ENCODE measurements at regions not wholly inside any gene's neighbourhood (a gene's known extent, or its start where the extent isn't known, plus 50 kb on each side); places are given as distances from the start of the nearest gene placed in this dataset.

DNA sequence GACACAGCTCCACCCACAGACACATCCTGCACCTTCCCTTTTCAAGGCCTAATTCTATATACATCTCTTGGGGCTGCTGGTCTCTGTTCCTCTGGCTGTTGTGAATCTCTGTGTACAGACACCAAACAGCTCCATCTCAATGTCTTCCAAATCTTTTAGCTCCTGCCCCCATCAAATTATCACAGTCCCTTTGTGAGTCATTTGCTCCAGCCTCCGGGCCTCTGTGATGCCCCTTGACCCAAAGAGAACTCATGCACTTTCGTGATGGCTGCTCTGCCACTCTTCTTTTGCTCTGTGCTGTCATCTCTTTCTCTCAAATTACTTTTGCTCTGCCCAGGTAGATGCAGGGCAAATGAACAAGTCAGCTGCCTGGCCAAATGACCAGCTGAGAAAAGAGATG, 369.0 kb upstream of the CDIN1 start:
- FAIRE-seq, result no peak

DNA sequence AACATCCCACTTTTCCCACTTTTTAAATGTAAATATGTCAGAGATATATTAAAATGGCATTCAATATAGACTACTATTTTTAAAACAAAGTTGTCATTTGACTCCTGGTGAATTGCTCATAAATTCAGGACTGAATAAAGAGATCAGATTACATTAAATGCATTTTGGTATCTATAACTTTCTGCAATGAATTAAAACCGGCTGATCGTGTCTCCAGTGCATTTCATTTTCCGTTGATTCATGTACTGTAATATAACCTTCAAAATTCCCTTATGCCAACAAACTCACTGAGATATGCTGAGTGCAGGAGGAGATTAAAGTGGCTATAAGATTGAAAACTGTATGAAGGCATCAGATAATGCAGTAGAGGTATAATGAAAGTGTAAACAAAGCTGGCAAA, 361.1 kb upstream of the CDIN1 start:
- no peak for FAIRE-seq

DNA sequence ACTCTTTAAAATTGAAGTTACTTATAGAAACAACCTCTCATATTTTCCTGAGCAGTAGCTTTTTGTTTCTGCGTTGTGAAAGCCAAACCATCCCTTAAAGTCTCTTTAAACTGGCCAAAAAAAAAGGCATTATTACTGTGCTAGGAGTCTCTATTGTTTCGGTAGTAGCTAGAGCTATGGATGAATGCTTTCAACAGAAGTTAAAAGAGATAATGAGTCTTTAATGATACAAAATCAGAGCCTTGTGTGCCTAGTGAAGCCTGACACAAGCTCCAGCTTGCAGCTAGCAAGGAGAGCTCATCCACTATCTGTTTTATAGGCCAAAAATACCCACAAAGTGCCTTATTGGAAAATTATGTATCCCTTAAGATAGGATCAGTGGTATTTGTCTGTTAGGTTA, 360.4 kb upstream of the CDIN1 start:
- FAIRE-seq, result no peak

DNA sequence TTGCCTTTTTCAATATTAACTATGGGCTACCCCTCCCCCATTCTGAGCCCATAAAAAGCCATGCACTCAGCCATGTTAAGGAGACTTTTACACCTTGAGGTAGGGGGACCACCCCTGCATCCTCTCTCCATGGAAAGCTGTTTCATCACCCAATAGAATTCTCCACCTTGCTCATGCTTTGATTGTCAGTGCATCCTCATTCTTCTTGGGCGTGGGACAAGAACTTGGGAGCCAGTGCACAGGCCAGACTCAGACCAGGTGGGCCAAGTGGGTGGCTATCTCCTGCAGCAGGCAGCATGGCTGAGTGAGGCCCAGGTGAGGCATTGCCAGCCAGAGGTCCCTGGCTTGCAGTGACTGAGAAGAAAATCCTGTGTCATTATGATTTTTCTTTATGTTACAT, 357.4 kb upstream of the CDIN1 start:
- FAIRE-seq, result no peak

DNA sequence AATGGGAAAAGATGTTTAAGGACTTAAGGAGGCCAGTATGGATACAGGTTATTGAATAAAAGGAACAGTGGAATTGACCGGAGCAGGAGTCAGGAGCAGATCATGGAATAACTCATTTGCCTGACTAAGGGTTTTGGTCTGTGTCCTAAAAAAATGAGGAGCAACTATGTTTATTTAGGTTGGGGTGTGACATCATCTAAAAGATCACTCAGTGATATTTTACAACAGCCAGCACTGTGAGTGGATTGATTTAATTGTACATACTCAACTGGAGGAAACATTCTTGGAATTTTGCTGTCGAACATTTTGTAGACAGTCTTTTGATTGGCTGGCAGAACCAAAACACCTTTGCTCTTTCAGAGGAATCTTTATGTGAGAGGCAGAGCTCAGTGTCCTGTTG, 348.6 kb upstream of the CDIN1 start:
- FAIRE-seq, result no peak

DNA sequence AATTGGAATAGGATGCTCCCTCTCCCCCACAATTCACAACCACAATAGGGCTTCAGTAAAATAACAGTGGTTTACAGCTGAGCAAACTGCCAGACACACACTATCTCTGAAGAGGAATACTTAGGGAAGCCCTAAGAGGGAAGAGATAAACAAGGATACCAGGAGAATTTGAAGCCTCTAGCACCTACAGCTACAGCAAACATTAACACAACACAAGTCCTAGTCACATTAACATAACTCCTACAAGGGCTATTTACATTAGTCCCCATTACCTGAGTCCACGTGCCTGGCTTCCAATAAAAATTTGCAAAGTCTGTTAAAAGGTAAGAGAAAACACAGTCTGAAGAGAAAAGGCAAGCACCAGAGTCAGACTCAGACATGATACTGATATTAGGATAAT, 346.9 kb upstream of the CDIN1 start:
- FAIRE-seq, result no peak

DNA sequence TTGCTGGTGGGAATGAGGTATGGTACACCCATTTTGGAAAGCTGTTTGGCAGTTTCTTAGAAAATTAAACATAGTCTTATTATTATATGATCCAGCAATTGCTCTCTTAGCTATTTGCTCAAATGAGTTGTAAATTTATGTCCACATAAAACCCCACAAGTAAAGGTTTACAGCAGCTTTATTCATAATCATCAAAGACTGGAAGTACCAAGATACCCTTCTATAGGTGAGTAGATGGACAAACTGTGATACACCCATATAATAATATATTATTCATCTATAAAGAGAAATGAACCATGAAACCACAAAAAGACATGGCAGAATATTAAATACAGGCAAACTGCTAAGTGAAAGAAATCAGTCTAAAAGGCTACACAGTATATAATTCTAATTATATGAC, 344.7 kb upstream of the CDIN1 start:
- no peak for FAIRE-seq

DNA sequence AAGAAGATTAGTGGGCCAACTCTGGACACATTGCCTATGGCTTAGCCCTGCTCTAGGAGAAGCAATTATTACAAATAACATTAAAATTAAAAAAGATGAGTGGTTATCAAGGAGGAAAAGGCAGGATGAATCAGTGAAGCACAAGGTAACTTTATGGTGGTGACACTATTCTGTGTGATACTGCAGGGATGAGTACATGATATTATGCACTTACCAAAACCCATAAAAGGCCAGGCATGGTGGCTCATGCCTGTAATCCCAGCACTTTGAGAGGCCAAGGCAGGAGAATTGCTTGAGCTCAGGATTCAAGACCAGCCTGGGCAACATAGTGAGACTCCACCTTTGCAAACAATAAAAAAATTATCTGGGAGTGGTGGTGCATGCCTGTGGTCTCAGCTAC, 344.3 kb upstream of the CDIN1 start:
- no peak for FAIRE-seq

DNA sequence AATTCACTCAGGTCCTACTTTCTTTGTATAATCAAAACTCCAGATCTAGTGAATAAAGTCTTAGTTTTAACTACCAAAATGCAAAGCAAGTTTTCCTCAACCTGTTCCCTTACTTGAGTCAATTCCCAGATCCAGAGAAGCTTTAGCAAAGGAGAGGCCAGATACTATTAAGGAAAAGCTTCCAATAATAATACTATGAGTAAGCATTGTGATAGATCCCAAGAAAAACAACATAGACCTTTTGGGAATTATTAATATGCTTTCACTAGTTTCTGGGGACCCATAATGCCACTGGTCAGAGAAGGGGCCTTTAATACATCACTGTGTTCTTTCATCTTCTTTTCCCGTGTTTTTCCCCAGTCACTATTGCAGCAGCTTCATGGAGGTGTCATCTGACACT, 339.9 kb upstream of the CDIN1 start:
- no peak for FAIRE-seq

DNA sequence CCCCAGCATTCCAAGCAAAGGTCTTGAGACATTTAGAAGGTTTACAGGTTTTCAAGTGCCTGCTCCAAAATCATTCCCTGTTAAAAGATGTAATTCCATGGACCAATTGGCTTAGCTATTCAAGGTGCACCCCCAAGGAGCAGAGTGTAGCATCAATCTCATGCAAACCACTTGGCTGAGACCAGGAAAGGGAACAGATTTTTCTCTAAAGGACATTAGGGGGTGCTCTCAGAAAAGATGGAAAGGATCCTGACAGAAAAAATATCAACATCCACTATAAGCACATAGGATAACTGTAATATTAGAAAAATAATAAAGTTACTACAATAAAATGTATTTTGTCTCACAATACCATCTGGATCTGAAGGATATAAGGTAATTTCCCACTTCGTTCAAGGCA, 328.0 kb upstream of the CDIN1 start:
- no peak for FAIRE-seq

DNA sequence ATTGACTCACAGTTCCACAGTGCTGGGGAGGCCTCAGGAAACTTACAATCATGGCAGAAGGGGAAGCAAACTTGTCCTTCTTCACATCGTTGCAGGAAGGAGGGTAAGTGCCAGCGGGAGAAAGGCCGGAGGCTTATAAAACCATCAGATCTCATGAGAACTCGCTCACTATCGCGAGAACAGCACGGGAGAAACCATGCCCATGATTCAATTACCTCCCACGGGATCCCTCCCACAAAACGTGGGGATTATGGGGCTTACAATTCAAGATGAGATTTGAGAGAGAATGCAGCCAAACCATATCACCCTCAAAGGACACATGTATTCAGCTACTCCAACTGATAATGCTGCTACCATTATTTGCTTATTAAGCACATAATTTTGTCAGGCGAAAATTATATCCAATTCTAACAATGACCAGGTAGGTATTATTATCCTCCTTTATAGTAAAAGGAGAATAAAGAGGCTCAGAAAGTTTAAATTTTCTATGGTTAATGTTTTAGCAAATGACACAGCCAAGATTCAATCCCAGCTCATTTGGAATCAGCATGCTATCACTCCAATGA, 327.2 kb upstream of the CDIN1 start:
- FAIRE-seq, result no peak

DNA sequence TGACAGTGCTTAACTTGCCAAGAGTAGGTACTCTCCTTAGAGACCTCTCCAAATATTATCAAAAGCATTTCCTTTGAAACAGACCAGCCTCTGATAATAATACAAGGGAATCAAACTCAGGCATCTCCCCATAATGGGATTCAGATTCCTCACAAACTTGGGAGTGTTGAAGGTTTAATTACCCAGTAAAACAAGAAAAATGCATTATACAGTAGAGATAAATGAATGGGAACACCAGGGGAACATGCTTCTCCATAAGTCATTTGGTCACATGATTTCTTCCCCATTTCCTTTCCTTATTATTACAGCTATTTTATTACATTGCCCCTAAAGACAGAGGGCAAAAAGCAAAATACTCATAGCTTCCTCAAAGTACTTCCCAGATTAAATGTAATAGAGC, 325.0 kb upstream of the CDIN1 start:
- FAIRE-seq, result peak; percentile 97

DNA sequence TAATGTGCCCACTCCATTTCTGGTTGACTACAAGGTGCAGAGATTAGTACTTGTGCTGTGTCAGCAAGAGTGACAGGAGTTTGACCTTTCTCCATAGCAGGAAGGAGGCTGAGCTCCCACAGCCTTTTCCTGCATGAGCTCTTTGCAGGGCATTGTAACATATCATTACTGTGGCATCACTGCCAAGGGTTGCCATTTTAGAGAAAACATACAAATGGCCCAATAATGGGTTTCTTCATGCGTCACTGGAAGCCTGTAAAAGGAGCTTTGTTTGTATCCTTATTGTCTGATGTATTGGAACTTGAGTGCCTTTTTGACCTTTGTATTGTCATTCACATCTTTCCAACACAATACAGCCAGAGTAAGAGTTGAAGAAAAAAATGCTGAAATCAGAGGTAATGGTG, 323.0 kb upstream of the CDIN1 start:
- FAIRE-seq, result no peak

DNA sequence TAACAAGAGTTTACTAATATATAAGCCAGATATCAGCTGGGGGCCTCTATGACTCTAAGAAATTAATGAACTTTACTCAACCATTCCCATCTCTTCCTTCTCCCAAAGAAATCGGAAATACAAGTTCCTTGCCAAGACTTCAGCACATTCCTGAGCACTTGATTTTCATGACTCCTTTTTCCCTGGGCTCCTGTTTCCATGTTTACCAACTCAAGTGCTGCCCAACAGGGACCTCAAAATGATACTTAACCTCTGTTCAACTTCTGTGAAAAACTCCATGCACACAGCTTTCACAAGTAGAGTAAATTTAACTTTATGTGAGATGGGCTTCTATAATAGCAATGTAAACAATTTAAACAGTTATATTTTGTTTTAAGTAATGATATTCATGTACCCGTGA, 315.8 kb upstream of the CDIN1 start:
- no peak for FAIRE-seq

DNA sequence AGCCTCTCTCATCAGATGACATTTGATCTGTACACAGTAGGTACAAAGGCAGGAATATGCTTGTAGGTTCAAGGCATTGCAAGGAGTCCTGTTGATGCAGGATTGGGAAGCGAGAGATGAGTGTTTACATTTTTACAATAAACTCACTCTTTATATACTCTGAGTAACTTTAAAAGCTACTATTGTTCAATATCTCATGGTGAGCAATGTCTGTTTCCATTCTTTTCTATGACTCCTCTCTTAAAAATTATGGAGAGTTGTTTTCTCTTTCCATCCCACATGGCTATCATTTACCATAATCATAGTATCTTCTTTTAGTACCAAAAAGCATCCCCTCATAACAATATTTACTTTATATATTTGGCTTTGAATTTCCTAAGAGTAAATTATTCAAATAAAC, 314.0 kb upstream of the CDIN1 start:
- FAIRE-seq, result no peak

DNA sequence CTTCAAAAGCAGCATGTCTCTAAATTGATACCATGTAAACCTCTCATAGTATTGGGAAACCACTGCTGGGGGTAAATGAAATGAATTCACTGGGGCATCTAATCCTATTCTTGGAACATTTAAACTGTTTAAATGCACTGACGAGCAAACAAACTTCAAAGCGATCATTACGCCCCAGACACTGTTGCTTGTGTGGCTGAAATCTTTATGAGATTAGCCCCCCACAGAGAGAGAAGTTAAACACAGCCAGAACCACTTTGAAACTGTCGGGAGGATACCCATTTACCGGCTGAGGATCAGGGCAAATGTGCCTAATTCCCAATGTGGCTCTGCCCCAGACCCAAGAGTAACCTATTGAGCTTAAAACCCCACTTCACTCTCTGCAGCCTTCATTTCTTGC, 308.4 kb upstream of the CDIN1 start:
- no peak for FAIRE-seq

DNA sequence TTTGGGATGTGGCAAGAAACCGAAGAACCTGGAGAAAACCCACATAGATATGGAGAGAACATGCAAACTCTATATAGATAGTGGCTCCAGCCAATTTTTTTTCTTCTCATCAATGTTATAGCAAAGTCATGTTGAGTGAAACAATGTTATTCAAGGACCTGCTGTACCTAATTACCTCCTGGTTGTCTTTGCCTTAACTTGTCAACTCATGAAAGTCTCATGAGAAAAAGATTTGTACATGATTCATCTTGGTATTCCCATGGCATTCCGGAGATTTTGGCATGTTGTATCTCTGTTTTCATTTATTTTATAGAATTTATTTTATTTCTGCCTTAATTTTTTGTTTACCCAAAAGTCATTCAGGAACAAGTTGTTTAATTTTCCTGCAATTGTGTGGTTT, 303.8 kb upstream of the CDIN1 start:
- no peak for FAIRE-seq

DNA sequence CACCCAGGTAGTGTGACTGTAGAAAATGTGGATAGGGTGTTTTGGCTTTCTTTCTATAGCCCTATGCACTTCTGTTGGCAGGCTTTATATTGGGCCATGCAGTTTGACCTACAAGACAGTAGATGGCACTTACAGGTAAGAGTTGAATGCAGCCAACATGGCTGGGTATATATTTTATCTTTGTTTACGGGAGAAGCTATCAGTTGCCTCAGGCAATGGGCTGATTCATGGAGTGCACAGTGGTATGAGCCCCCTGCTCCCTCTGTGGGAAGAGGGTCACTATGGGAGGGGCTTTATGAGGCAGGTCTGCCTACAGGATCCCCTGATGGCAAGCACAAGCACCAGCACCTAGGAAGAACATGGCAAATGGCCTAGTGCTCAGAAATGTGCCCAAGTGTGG, 301.2 kb upstream of the CDIN1 start:
- no peak for FAIRE-seq

DNA sequence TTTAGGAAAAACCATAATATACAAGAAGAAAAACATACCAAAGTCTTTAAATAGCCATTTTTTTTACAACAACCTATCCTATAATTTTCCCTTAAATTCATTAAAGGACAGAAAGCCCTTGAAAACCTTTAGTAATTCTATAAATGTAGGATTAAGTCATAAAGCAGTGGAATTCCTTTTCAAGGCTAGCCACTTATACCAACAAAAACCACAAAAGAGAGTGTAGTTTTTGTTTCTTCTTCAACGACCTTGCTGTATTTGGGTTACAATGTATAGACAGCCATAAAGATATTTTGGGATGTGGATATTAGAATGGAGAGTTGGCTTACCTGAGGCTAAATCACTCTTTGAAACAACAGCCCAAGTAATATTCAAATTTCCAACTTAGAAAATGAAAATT, 296.6 kb upstream of the CDIN1 start:
- no peak for FAIRE-seq

DNA sequence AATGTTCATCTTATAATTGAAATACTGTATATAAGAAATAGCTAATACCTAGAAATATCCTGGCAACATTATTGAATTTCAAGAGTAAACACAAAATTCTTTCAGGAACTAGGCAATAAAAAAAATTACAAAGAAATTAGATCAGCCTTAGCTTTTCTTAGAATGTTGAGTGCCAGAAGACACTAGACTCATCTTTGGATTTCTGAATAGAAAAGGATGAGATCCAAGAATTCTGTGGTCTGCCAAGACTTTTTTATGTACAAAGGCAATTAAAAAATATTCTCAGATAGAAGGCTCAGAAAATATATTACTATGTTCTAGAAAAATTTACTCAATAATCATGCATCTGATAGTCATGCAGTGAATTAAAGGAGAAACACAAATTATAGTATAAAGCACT, 294.5 kb upstream of the CDIN1 start:
- FAIRE-seq, result no peak

DNA sequence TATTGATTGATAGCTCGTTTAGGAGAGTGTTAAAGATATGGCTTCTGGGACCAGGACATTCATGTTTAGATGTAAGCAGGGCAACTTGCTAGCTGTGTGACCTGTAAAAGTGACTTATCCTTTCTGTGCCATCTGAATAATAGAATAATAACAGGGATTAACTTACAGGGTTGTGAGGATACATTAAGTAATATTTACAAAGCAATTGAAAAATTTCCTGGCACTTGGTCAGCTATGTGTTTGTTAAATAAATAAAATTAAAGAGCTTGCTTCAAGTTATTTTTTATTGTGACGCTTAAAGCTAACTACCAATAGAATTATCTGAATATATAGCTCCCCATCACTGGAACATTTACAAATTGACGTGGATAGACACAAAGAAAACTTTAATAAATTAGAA, 287.9 kb upstream of the CDIN1 start:
- no peak for FAIRE-seq

DNA sequence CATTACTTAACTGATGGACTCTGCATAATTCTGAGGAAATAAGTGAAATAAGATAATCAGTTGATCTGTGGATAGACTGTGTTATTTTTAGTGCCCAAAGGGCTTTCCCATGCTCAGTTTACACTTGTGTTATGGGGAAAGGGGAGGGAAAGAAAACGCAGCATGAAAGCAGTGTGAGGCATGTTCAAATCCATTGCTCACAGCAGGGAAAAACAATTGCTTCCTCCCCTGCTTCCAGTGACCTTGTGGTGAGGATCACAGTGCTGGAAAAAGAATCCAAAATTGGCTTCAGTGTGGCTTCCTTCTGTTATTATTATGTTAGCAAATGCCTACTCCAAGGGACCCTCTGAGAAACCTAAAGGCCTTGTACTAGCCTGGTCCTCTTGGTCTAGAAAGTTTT, 285.1 kb upstream of the CDIN1 start:
- FAIRE-seq, result no peak

DNA sequence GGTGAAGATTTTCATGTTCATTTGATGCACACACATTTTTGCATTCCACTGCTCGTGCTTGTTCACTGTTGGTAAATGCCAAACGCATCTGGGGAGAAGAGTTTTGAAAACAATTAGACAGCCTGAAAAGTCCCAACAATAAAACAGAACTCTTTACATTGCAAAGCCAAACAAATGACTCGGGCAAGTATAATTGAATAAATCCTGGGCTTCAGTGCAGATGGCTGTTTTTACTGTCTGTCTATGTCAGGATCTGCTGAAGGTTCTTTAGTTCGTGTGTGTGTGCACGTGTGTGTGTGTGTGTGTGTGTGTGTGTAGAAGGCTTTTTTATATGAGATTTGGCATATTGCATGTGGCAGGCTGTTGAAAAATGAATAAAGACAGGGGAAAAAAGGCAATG, 277.5 kb upstream of the CDIN1 start:
- no peak for FAIRE-seq

DNA sequence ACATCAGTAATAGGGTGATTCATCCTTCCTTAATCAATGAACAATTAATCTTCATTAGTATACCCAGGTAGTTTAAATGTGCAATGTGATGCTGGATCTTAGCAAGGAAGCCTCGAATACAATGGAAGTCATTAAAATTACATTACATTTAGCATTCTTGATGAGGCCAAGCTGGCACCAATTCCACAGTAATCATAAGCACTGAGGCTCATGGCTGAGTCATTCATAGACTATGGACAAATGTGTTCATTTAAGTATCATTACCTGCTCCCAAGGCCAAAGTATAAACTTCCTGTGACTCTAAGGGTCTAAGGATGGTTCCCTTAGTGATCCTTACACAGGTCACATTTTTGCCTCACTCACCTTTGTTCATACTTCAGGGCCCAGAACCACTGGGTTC, 266.4 kb upstream of the CDIN1 start:
- FAIRE-seq, result no peak

DNA sequence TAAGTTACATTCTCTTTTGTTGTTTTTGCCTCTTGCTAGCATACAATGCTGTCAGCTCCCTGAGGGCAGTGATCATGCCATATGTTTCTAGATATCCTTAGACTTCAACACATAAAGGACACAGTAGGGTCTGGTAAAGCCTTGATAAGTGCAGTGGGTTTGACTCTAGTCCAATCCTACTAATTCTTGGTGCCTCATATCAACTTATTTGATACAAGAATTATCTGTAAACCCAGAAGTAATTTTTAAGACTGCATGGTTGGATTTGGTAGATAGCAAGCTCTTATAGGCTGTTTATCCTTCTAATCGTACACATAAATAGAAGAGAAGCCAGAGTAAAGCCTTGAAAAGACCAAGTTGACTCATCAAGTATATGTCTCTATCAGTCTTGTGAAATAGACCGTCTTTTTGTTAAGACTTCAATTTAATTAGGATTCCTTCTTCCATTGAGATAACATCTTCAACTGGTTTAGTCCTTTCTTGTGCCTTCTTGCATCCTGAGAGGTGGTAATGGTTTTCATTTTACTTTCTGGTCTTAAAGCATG, 265.6 kb upstream of the CDIN1 start:
- no peak for FAIRE-seq

DNA sequence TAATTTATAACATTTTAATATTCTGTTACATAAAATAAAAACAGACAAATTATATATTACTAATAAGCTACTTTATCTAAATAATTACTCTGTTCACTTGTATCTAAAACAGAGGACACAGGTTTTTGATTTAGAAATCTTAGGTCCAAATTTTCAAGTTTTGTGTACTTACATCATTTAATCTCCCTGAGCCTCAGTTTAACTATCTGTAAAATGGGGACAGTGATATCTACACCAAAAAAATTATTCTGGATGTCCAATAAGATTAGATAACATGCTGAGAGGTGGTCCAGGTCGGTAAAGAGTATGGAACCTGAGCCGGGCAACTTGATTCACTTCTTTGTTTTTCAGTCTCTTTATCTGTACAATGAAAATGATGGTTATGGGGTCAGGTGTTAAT, 263.8 kb upstream of the CDIN1 start:
- no peak for FAIRE-seq

Data from endometrium (tissue), 2 donors.